PC-3 (cell line): ENCODE measurements at regions not wholly inside any gene's neighbourhood (a gene's known extent, or its start where the extent isn't known, plus 50 kb on each side); places are given as distances from the start of the nearest gene placed in this dataset.
A peak's percentile ranks its signal among the peaks of the same experiment; 100 is the strongest.

ENCODE experiments used
- ATAC-seq: fragments of 200-7000 bp; cut with Tn5 transposase; 2 replicates; pipeline ENCODE4 v1.9.1; 2020; ENCODE audit warnings: mild to moderate bottlenecking, moderate library complexity
- BruUV-seq: library from RNA; stranded (reverse); fragments of 400-500 nt; replicated peaks from 2 replicates; lab custom pipeline; 2021; lab: Mats Ljungman, UMichigan
- CTCF ChIA-PET: fragments of 300-600 bp; sonication (Branson Sonifier 250); formaldehyde crosslinking; loops from one replicate; lab custom pipeline; 2022; ENCODE audit warnings: antibody characterized with exemption; lab: Charles Lee
- POLR2A ChIA-PET: fragments of 300-600 bp; sonication (Branson Sonifier 250); formaldehyde crosslinking; loops from one replicate; lab custom pipeline; 2022; ENCODE audit warnings: antibody characterized with exemption; ENCODE audit not compliant: unreplicated experiment; lab: Charles Lee
- DNase-seq: peaks from one replicate; pipeline ENCODE4 v3.0.0-alpha.2; 2015
- H2AFZ ChIP-seq: fragments of 300-600 bp; sonication (generic); 2 replicates; pipeline ENCODE4 v1.6.0; 2016; ENCODE audit warnings: antibody characterized with exemption, low read length
- H3F3A ChIP-seq: fragments of 300-600 bp; sonication (generic); one replicate; pipeline ENCODE4 v1.6.0; 2017; ENCODE audit warnings: antibody characterized with exemption, low read length, control low read depth, mild to moderate bottlenecking; ENCODE audit not compliant: unreplicated experiment
- H3K27ac ChIP-seq: fragments of 300-600 bp; sonication (generic); 2 replicates; pipeline ENCODE4 v1.5.1; 2016; ENCODE audit warnings: mild to moderate bottlenecking, low read length
- H3K27me3 ChIP-seq: fragments of 300-600 bp; sonication (generic); 2 replicates; pipeline ENCODE4 v1.6.1; 2016; ENCODE audit warnings: low read length, mixed read lengths
- H3K36me3 ChIP-seq: fragments of 300-600 bp; sonication (generic); 2 replicates; pipeline ENCODE4 v1.6.1; 2016; ENCODE audit warnings: low read depth, mixed run types, low read length, mixed read lengths
- H3K4me1 ChIP-seq: fragments of 300-600 bp; sonication (generic); 2 replicates; pipeline ENCODE4 v1.5.1; 2016; ENCODE audit warnings: low read length; ENCODE audit not compliant: insufficient read depth
- H3K4me2 ChIP-seq: fragments of 300-600 bp; sonication (generic); 2 replicates; pipeline ENCODE4 v1.6.0; 2016; ENCODE audit warnings: low read length
- H3K4me3 ChIP-seq: fragments of 300-600 bp; sonication (generic); 2 replicates; pipeline ENCODE4 v1.5.1; 2016; ENCODE audit warnings: mild to moderate bottlenecking, low read length, mixed read lengths
- H3K79me2 ChIP-seq: fragments of 300-600 bp; sonication (generic); 2 replicates; pipeline ENCODE4 v1.6.1; 2017; ENCODE audit warnings: low read length, mixed read lengths
- H3K9ac ChIP-seq: fragments of 300-600 bp; sonication (generic); 2 replicates; pipeline ENCODE4 v1.6.0; 2016; ENCODE audit warnings: mild to moderate bottlenecking, low read length
- H3K9me2 ChIP-seq: fragments of 300-600 bp; sonication (generic); replicated peaks from 2 replicates; pipeline ENCODE4 v1.6.1; 2016; ENCODE audit warnings: mixed run types, low read length, mixed read lengths
- H3K9me3 ChIP-seq: fragments of 300-600 bp; sonication (generic); 2 replicates; pipeline ENCODE4 v1.6.1; 2016; ENCODE audit warnings: low read length, mixed read lengths
- H4K20me1 ChIP-seq: fragments of 300-600 bp; sonication (generic); 2 replicates; pipeline ENCODE4 v1.6.1; 2016; ENCODE audit warnings: low read length, mixed read lengths
- CTCF ChIP-seq: fragments of 300-600 bp; sonication (generic); conservative IDR thresholded peaks from 2 replicates; pipeline ENCODE4 v1.5.1; 2017; ENCODE audit warnings: antibody characterized with exemption, low read depth, mild to moderate bottlenecking, low read length
- EZH2 ChIP-seq: fragments of 300-600 bp; sonication (generic); IDR thresholded peaks from one replicate; pipeline ENCODE4 v1.6.1; 2017; ENCODE audit warnings: antibody characterized with exemption, mild to moderate bottlenecking, low read length; ENCODE audit not compliant: unreplicated experiment
- EZH2phosphoT487 ChIP-seq: fragments of 300-600 bp; sonication (generic); IDR thresholded peaks from 2 replicates; pipeline ENCODE4 v1.6.1; 2018; ENCODE audit warnings: mild to moderate bottlenecking, antibody characterized with exemption, low read length, borderline replicate concordance
- intact Hi-C: fragments of 100-400 bp; cut with micrococcal nuclease; formaldehyde crosslinking; loops from 2 replicates; pipeline ENCODE4 v1.9.0; 2023

GRCh38 chr22:22371031-22371541, 126.5 kb downstream of the VPREB1 start:
- H3K36me3 ChIP-seq, result no peaks in the 10 kb centered on the region
- H3K9me2 ChIP-seq, result no peaks in the 10 kb centered on the region
- H4K20me1 ChIP-seq, result no peaks in the 10 kb centered on the region
- no peaks in the 10 kb centered on the region for H3F3A ChIP-seq
- peaks cover 37% of the 10 kb centered on the region for H3K27me3 ChIP-seq
- no peaks in the 10 kb centered on the region for H3K79me2 ChIP-seq
- H3K4me2 ChIP-seq, result no peak overlapping the region
- no peaks in the 10 kb centered on the region for H3K9me3 ChIP-seq
- no TSS peak for BruUV-seq
- ATAC-seq, result peak; percentile 31; the same call in 1 of the 2 replicates
- no peak overlapping the region for H3K9ac ChIP-seq
- no peak overlapping the region for H3K4me3 ChIP-seq
- H3K27ac ChIP-seq, result no peak overlapping the region
- H2AFZ ChIP-seq, result no peak overlapping the region
- no peak for DNase-seq
- ChIA-PET CTCF (no interaction called here), POLR2A (no interaction called here)
- no peaks in the 10 kb centered on the region for H3K4me1 ChIP-seq
- TF ChIP-seq EZH2phosphoT487 (no peak), EZH2 (no peak), CTCF (no peak)
- intact Hi-C loops, result no loop called here

GRCh38 chr22:22372086-22372485, 127.5 kb downstream of the VPREB1 start:
- CTCF ChIA-PET, result no interaction called here
- Histone ChIP-seq H3K9me3 (no peaks in the 10 kb centered on the region), H3K79me2 (no peaks in the 10 kb centered on the region), H3K4me3 (no peak overlapping the region), H3K9me2 (no peaks in the 10 kb centered on the region), H3F3A (no peaks in the 10 kb centered on the region), H3K27ac (no peak overlapping the region), H3K4me1 (no peaks in the 10 kb centered on the region), H3K27me3 (peaks cover 40% of the 10 kb centered on the region), H3K36me3 (no peaks in the 10 kb centered on the region), H2AFZ (no peak overlapping the region), H3K4me2 (no peak overlapping the region), H3K9ac (no peak overlapping the region), H4K20me1 (no peaks in the 10 kb centered on the region)
- ATAC-seq (no peak), DNase-seq (no peak)
- POLR2A ChIA-PET, result no interaction called here
- intact Hi-C loops, result no loop called here
- TF ChIP-seq CTCF, result no peak
- no peak for TF ChIP-seq EZH2
- no peak for TF ChIP-seq EZH2phosphoT487
- BruUV-seq, result no TSS peak

GRCh38 chr22:22374163-22374562, 129.6 kb downstream of the VPREB1 start:
- Histone ChIP-seq H3K4me1 (no peaks in the 10 kb centered on the region), H4K20me1 (no peaks in the 10 kb centered on the region), H3K79me2 (no peaks in the 10 kb centered on the region), H3K9me2 (no peaks in the 10 kb centered on the region), H3K27me3 (peaks cover 35% of the 10 kb centered on the region), H3K4me2 (no peak overlapping the region), H3F3A (no peaks in the 10 kb centered on the region), H3K9me3 (no peaks in the 10 kb centered on the region), H3K9ac (no peak overlapping the region), H2AFZ (no peak overlapping the region), H3K4me3 (no peak overlapping the region), H3K27ac (no peak overlapping the region), H3K36me3 (no peaks in the 10 kb centered on the region)
- CTCF ChIA-PET, result no interaction called here
- no TSS peak for BruUV-seq
- no peak for ATAC-seq
- intact Hi-C loops, result no loop called here
- POLR2A ChIA-PET, result no interaction called here
- TF ChIP-seq CTCF (no peak), EZH2phosphoT487 (no peak), EZH2 (no peak)
- DNase-seq, result no peak
